ENCODE measurements at regions not wholly inside any gene's neighbourhood (a gene's known extent, or its start where the extent isn't known, plus 50 kb on each side); places are given as distances from the start of the nearest gene placed in this dataset.
"Not testable (repeated sequence)": the region's sequence is repeated elsewhere in the genome, so short reads cannot be mapped to it uniquely, and the experiment has no call there.

DNA sequence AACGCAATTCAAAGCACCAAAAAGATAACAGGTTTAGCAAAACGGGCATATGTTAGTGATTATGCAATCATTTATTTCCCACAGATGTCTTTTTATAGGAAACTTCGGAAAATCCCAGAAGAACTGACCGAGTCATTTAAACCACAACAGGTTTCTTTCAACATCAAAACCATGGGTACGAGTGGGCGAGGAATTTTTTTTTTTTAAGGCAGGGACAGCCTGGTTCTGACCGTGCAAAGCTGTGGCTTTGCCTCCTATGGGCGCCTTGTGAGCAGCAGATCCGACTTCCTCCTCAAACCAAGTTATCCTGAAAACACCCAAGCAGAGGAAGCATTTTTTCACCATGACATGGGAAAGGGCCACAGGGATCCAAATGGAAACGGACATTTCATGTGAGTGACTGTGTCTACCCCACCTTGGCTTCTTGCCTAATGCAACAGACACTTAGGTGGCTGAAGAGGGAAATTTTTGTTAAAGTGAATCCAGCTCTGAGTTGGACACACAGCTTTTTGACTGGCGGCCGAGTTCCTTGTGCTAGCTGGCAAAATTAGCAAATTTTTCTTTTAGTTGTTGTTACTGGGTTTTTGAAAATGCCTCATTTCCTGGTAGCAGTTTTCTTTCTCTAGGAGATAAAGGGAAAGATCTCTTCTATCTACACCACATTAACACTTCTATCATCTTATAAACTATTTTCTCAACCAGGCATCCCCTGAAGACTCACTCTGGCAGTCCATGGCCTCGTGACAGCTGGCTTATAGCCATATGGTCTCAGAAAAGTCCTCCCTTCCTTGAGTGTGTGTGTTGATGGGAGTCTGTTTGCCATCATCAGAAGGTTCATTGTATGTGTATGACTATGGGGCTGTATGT lies 487.4 kb upstream of the ZEB2 start:
- peak; percentile 99 for DNase-seq

DNA sequence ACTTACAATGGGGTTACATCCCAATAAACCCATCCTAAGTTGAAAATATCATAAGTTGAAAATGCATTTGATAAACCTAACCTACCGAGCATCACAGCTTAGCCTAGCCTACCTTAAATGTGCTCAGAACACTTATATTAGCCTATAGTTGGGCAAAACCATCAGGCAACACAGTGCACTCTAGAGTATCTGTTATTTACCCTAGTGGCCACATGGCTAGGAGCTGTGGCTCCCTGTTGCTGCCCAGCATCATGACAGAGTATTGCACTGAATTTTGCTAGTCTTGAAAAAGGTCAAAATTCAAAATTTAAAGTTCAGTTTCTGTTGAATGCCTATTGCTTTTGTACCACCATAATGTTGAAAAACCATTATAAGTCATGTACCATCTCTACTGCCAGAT lies 482.7 kb upstream of the ZEB2 start:
- DNase-seq, result no peak

DNA sequence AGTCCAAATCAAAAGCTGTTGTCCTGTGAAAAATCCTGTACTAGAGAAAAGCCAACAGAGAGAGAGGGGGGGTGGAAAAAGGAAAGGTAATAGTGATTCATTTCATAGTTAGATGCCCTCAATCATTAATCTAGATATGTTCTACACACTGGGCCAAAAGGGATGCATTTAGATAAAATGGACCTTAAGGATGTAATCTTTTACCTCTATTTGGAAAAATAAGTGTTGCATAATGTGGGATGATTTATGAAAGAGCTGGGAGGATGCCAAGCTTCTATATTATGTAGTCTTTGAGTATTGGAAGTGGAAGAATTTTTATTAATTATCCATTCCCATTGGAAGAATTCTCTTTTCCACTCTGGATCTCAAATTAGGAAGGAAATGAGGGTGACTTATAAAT lies 480.5 kb upstream of the ZEB2 start:
- DNase-seq, result no peak

GRCh38 chr2:144999936-145000335 lies 480.0 kb upstream of the ZEB2 start:
- no peak for DNase-seq

DNA sequence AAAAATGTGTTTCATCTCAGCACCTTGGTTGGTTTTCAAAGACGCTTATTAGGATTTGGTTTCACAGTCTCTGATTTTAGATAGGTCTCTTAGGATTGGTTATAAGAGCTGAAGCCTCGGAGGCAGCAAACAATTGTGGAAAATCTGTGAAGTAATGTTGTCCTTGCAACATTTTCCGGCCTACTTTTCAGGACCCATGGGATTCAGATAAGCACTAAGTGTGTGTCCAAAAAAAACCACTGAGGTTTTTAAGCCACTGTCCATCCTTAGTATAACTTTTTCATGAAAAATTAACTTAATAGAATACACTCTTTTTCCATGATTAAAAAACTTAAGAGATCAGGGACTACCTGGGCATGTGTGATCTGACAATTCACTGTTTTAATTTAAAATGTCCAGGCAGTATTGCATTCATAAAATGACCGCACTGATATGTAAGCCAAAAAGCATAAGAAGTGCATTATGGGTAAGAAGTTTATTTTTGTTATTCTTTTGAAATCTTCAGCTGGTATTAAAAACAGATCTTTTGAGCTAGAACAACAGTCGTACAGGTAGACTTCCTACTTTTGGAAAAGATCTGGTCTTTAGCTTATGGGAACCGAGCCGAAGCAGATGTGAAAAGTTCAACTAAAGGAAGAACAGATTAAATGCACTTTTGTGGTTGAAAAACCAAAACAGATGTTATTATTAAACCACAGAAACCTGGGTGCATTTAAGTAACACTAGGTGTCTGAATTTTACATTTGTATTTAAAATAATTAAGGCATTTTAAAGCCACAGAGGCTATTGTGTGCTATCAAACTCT lies 479.4 kb upstream of the ZEB2 start:
- no peak for DNase-seq

DNA sequence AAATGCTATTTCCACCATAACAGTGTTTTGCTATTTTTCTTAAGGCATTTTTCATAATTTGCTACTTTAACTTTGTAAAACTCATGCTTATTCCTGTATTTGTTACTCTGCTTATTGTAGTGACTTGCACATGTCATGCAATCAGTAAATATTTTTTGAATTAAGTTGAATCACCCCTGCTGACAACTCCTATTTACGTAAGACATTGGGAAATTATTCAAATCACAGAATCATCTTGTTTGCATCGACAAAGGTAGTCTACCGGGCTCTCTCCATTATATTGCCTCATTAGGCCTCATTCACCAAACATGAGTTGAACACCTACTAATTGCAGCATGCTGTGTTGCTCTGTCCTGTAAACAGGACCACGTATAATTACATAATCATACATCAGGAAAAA lies 478.5 kb upstream of the ZEB2 start:
- no peak for DNase-seq

GRCh38 chr2:144996225-144996795 lies 476.4 kb upstream of the ZEB2 start:
- peak; percentile 79 for DNase-seq

GRCh38 chr2:144995482-144995881 lies 475.6 kb upstream of the ZEB2 start:
- DNase-seq, result peak; percentile 9

DNA sequence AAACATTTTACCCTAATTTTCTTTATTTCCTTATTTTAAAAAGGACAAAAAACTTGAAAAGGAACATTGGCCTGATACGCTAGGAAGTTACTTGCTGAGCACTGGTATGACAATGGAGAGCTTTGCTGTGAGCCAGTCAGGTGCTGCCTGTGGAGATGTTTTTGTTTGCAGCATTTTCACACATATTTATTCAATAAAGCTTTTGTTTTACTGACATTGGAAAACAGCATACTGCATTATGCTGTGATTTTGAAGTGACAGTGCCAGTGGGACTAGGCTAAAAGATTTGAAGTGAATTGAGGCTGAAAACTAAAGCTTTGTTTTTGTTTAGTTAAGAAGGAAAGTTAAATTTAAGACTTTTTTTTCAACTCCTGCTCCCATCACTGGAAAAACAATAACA lies 470.7 kb upstream of the ZEB2 start:
- no peak for DNase-seq

DNA sequence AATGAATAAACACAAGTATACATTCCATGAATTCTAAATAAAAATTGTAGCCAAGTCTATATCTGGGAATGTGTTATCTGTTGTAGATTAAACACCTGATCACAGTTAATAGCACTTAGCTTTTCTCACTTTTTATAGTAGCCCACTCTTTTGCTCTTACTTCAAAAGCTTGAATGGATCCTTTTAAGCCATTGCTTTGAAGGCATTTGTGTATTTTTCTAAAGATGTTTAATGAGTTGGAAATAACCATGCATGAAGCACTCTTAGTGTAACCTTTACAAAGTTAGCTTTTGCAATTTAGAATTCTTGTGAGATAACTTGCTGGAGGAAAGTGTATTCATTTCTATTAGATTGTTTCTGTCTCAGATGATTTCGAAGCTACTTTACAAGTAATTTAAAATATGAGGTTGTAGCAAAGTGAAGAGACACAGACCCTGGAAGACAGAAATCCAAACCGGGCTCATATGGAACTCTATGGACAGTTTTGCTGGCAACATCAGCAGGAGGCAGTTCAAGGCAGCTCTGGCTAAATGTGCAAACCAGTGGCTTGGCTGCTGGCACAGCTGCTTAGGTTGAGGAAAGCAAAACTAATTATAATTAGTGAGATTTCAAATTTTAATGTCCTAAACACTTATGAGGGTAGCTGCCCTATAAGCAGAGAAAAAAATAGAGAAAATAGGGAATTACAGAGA lies 469.8 kb upstream of the ZEB2 start:
- no peak for DNase-seq

GRCh38 chr2:144988591-144988990 lies 468.7 kb upstream of the ZEB2 start:
- no peak for DNase-seq

DNA sequence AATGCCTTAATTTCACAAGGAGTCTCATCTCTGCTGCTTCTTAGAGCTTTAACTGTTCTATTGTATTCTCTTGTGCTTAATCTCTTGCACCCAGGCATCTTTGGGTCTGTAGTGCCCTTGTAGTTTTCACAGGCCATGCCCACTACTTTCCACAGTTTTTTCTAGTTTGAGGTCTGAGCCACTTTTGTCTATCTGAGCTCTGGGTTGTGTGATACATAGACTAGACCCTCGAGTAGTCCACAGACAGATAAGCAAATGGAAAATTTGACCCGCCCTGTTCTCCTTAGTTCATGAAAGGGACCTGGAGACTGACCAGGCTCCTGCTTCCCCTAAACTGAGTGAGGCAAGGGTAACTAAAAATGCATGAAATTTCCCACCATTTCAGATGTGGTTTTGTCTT lies 466.8 kb upstream of the ZEB2 start:
- no peak for DNase-seq

GRCh38 chr2:144984038-144984437 lies 464.1 kb upstream of the ZEB2 start:
- DNase-seq, result no peak

DNA sequence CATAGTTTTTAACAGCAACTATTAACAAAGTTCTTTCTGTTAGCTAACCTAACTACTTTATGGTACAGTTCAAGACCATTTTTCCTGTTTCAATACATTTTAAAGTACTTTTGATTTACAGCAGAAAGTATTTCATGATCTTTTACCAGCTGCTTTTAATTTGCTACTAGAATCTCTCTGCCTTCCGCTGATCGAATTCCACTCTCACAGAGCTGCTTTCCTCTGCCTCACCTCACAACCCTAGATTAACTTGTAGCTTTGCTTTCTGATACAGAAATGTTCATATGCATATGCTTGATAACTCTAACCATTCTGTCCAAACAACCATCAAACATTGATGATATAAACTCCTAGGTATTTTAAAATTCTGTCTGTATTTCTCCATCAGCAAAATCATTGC lies 463.2 kb upstream of the ZEB2 start:
- no peak for DNase-seq

- no peak for DNase-seq
Observed at GRCh38 chr2:144982481-144982880, 462.6 kb upstream of the ZEB2 start.

- DNase-seq, result no peak
Observed at GRCh38 chr2:144975881-144976280, 456.0 kb upstream of the ZEB2 start.

DNA sequence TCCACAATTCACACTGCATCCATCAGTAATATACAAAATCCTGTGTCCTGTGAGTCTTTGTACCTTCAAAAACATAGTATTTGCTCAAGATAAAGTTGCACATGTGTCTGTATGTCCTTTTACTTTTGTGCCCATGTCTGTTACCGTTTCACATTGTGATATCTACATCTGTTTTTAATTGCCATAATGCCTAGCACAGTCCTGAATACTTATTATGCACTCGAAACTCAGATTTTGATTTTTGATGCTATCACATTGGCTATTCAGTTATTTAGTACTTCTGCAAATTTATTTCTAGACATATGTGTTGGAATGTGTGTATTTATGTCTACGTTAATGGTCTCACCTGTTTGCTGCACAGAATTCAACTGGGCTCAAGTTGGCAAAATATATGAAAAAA lies 452.8 kb upstream of the ZEB2 start:
- DNase-seq, result no peak

GRCh38 chr2:144971786-144972335 lies 451.9 kb upstream of the ZEB2 start:
- no peak for DNase-seq

- not testable (repeated sequence) for DNase-seq
Observed at GRCh38 chr2:144970410-144970809, 450.5 kb upstream of the ZEB2 start.

- DNase-seq, result not testable (repeated sequence)
Observed at GRCh38 chr2:144969564-144969963, 449.6 kb upstream of the ZEB2 start.

- no peak for DNase-seq
Observed at GRCh38 chr2:144967961-144968360, 448.0 kb upstream of the ZEB2 start.

DNA sequence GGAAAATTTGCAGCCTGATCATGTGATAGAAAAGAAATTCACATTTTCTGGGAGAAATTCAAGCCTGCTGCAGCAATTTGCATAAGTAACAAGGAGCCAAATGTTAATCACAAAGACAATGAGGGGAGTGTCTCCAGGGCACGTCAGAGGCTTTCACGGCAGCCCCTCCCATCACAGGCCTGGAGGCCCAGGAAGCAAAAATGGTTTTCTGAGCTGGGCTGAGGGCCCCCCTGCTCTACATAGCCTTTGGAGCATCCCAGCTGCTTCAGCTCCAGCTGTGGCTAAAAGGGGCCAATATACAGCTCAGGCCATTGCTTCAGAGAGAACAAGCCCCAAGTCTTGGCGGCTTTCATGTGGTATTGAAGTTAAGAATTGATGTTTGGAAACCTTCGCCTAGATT lies 445.3 kb upstream of the ZEB2 start:
- DNase-seq, result no peak

- no peak for DNase-seq
Observed at GRCh38 chr2:144963031-144963430, 443.1 kb upstream of the ZEB2 start.

Data from EL (cell line).